Upper lobe of right lung (tissue), 1 donor: ENCODE measurements at regions not wholly inside any gene's neighbourhood (a gene's known extent, or its start where the extent isn't known, plus 50 kb on each side); places are given as distances from the start of the nearest gene placed in this dataset.

Experiments
- ATAC-seq: fragments of 200-7000 bp; cut with Tn5 transposase; one replicate; pipeline ENCODE4 v1.9.1; 2020; ENCODE audit warnings: mild to moderate bottlenecking, moderate library complexity
- DNase-seq: peaks from one replicate; pipeline ENCODE4 v3.0.0-alpha.2; 2020
- H3K27ac ChIP-seq: fragments of 200-600 bp; one replicate; pipeline ENCODE4 v1.8.0; 2022
- H3K27me3 ChIP-seq: fragments of 200-600 bp; one replicate; pipeline ENCODE4 v1.8.0; 2022; ENCODE audit warnings: mild to moderate bottlenecking
- H3K36me3 ChIP-seq: fragments of 200-600 bp; one replicate; pipeline ENCODE4 v1.8.0; 2022
- H3K4me1 ChIP-seq: fragments of 200-600 bp; one replicate; pipeline ENCODE4 v1.8.0; 2022
- H3K4me3 ChIP-seq: fragments of 200-600 bp; one replicate; pipeline ENCODE4 v1.8.0; 2022; ENCODE audit warnings: mild to moderate bottlenecking
- H3K9me3 ChIP-seq: fragments of 200-600 bp; one replicate; pipeline ENCODE4 v1.8.0; 2022
- intact Hi-C: fragments of 100-400 bp; cut with DNase I; formaldehyde crosslinking; loops from one replicate; pipeline ENCODE4 v1.11.0; 2022
- TF ChIP-seq, protein P1 (sequence below): fragments of 200-600 bp; IDR thresholded peaks from one replicate; pipeline ENCODE4 v1.8.0; 2022; ENCODE audit warnings: antibody characterized with exemption
- donor health status: DM: no; HTN: yes; CAD: no; lungs with severe emphysema.

DNA sequence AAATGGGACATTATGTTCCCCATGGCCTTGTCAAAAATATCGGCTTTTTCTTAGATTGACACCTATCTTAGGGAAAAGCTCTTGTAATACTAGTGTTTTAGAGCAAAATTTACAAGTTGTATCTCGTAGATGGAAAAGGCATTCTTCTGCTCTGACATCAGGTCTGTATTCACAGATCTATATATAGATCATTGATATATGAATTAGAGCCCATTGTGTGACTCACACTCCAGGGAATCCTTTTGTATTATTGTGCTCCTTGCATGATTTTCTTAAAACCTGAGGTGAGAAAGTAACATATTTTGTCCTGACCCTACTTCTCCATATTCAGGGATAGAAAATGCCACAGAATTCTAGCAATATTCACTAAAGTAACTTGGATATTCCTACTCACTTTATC, 1160.8 kb upstream of the B3GALT2 start:
- no peaks in the 10 kb centered on the region for H3K27me3 ChIP-seq
- H3K4me1 ChIP-seq = no peaks in the 10 kb centered on the region
- H3K4me3 ChIP-seq = no peak overlapping the region
- H3K9me3 ChIP-seq = no peaks in the 10 kb centered on the region
- intact Hi-C loops = no loop called here
- TF ChIP-seq, protein P1, sequence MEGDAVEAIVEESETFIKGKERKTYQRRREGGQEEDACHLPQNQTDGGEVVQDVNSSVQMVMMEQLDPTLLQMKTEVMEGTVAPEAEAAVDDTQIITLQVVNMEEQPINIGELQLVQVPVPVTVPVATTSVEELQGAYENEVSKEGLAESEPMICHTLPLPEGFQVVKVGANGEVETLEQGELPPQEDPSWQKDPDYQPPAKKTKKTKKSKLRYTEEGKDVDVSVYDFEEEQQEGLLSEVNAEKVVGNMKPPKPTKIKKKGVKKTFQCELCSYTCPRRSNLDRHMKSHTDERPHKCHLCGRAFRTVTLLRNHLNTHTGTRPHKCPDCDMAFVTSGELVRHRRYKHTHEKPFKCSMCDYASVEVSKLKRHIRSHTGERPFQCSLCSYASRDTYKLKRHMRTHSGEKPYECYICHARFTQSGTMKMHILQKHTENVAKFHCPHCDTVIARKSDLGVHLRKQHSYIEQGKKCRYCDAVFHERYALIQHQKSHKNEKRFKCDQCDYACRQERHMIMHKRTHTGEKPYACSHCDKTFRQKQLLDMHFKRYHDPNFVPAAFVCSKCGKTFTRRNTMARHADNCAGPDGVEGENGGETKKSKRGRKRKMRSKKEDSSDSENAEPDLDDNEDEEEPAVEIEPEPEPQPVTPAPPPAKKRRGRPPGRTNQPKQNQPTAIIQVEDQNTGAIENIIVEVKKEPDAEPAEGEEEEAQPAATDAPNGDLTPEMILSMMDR = no peak
- ATAC-seq = no peak
- H3K27ac ChIP-seq = no peak overlapping the region
- no peaks in the 10 kb centered on the region for H3K36me3 ChIP-seq
- DNase-seq = no peak

DNA sequence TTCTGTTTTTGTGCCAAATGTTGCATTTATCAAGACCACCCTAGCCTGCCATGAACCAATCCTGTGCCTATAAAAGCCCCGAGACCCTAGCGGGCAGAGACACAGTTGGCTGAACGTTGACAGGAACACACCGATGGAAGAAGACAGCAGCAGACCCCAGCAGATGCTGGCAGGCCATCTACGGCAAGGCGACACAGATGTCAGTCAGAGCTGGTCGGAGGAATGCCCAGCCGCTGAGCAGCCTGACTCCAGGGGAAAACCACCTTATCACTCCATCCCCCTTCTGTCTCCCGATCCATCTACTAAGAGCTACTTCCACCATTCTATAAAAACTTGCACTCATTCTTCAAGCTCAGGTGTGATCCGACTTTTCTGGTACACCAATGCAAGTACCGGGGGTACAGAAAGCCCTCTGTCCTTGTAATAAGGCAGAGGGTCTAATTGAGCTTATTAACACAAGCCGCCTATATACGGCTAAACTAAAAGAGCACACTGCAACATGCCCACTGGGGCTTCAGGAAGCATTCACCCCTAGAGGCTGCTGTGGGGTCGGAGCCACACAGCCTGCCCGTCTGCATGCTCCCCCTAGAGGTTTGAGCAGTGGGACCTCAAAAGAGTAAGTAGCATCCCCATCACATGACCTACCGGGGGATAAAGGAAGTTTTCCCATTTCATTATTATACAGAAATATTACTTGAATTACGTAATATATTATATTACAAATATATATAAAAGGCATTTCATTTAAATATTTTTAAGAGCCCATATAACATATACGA, 1156.3 kb upstream of the B3GALT2 start:
- DNase-seq (no peak), ATAC-seq (no peak)
- TF ChIP-seq, protein P1 = no peak
- no peaks in the 10 kb centered on the region for H3K36me3 ChIP-seq
- H3K4me3 ChIP-seq = no peak overlapping the region
- H3K27me3 ChIP-seq = no peaks in the 10 kb centered on the region
- no peaks in the 10 kb centered on the region for H3K4me1 ChIP-seq
- no peaks in the 10 kb centered on the region for H3K9me3 ChIP-seq
- intact Hi-C loops = no loop called here
- H3K27ac ChIP-seq = no peak overlapping the region

DNA sequence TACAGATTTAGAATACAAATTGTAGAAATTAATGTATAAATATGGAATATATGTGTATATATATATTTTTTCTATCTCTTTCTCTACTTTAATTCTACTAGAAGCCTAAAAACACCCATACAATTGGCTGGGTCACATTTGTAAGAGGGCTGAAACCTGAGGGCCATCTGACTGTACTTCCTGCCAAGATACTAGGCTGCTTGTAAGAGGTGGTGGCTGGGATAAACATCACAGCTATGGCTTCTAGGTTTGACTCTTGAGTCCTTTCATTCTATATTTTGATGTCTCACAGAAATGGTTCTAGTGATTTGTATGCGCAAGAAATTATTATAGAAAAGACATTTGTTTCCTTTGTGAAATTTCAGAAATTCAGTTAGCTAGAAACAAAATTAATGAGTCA, 1155.2 kb upstream of the B3GALT2 start:
- Histone ChIP-seq H3K9me3 (no peaks in the 10 kb centered on the region), H3K27me3 (no peaks in the 10 kb centered on the region), H3K36me3 (no peaks in the 10 kb centered on the region), H3K4me1 (no peaks in the 10 kb centered on the region), H3K4me3 (no peak overlapping the region), H3K27ac (no peak overlapping the region)
- ATAC-seq (no peak), DNase-seq (no peak)
- intact Hi-C loops = no loop called here
- TF ChIP-seq, protein P1 = no peak

DNA sequence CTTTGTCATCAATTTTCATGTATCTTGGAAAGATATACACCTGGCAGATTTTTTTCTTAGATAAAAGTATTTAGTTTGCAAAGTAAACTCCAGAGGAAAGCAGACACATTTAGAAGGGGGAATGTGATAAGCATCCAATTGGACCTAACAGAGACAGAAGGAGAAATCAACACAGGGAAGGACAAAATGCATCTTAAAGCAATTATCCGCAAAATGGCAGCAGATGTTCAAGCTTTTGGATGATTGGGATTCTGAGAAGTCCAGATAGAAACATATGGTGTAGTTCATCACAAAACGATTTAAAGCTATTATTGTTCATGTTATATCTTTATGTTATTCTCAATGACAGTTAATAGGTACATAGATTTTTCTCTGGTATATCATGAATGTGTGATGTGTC, 1153.1 kb upstream of the B3GALT2 start:
- Histone ChIP-seq H3K9me3 (no peaks in the 10 kb centered on the region), H3K4me3 (no peak overlapping the region), H3K27me3 (no peaks in the 10 kb centered on the region), H3K36me3 (no peaks in the 10 kb centered on the region), H3K4me1 (no peaks in the 10 kb centered on the region), H3K27ac (no peak overlapping the region)
- ATAC-seq = no peak
- no peak for DNase-seq
- intact Hi-C loops = no loop called here
- TF ChIP-seq, protein P1 = no peak

DNA sequence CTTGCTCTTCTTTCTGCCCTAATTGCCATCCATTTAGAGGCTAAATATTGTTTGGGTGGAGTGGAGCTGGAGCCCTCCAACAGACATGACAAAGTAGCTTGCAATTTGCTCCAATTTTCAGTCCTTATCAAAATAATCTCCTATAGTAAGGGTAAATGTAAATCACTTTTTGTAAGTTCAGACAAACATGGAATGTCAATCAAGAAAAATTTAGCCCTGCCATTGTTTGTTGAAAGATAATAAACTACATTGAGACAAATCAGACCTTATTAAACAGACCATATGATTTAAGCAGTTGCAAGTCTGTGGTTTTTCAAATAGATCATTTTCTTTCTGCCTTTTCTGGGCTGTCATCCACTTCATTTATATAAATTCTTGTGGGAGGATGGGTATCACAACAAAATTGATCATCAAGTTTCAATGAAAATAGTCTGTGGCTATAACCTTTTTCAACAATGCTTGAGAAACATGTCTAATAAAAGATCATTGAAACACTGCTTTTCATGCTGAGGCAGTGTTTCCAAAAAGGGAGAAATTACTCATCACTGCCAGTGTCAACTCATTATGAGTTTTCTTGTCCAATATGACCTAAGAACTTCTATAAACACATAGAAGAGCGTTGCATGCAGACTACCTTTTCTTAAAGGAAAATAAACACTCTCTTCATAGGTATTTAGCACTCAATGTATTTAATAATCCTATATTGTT, 1152.0 kb upstream of the B3GALT2 start:
- TF ChIP-seq, protein P1 = no peak
- ATAC-seq = no peak
- H3K27me3 ChIP-seq = no peaks in the 10 kb centered on the region
- H3K4me1 ChIP-seq = no peaks in the 10 kb centered on the region
- no peaks in the 10 kb centered on the region for H3K36me3 ChIP-seq
- intact Hi-C loops = no loop called here
- no peak for DNase-seq
- H3K9me3 ChIP-seq = no peaks in the 10 kb centered on the region
- no peak overlapping the region for H3K4me3 ChIP-seq
- H3K27ac ChIP-seq = no peak overlapping the region
